Vagina (tissue), 2 donors: ENCODE measurements at regions not wholly inside any gene's neighbourhood (a gene's known extent, or its start where the extent isn't known, plus 50 kb on each side); places are given as distances from the start of the nearest gene placed in this dataset.

Source experiments
- DNase-seq, 2 donors: peaks; one replicate each; pipeline ENCODE4 v3.0.0-alpha.2; 2017; ENCODE audit errors: extremely low spot score in 2 of 2
- H3K27ac ChIP-seq: fragments of 200-600 bp; sonication (generic); one replicate; pipeline ENCODE4 v1.5.1; 2019
- H3K27me3 ChIP-seq: fragments of 200-600 bp; sonication (generic); one replicate; pipeline ENCODE4 v1.5.1; 2019
- H3K36me3 ChIP-seq, 2 donors: fragments of 200-600 bp; sonication (generic); one replicate each; pipeline ENCODE4 v1.5.1; 2017 to 2019
- H3K4me1 ChIP-seq: fragments of 200-600 bp; sonication (generic); one replicate; pipeline ENCODE4 v1.5.1; 2019
- H3K4me3 ChIP-seq, 2 donors: fragments of 200-600 bp; sonication (generic); 1 replicate in 1 of 2; 2 replicates in 1 of 2; pipeline ENCODE4 v1.5.1; 2016 to 2019
- H3K9me3 ChIP-seq: fragments of 200-600 bp; sonication (generic); one replicate; pipeline ENCODE4 v1.5.1; 2019
- CTCF ChIP-seq, 3 experiments: fragments of 450-650 bp in 2 of 3; fragments of 200-600 bp in 1 of 3; sonication (generic) in 1 of 3; IDR thresholded peaks; one replicate each; pipeline ENCODE4 v1.5.1; 2017 to 2019; ENCODE audit warnings: antibody characterized with exemption in 3 of 3, mild to moderate bottlenecking in 2 of 3, moderate library complexity in 2 of 3
- POLR2A ChIP-seq, 2 donors: fragments of 450-650 bp; IDR thresholded peaks; one replicate each; pipeline ENCODE4 v1.6.1; 2017; ENCODE audit warnings: antibody characterized with exemption in 2 of 2, mild to moderate bottlenecking in 2 of 2, moderate library complexity in 2 of 2
- POLR2AphosphoS5 ChIP-seq, 2 donors: sonication (generic); formaldehyde crosslinking; IDR thresholded peaks; one replicate each; pipeline ENCODE4 v1.9.0; 2017; ENCODE audit warnings: antibody characterized with exemption in 2 of 2, mild to moderate bottlenecking in 2 of 2, low read depth in 1 of 2; ENCODE audit not compliant: insufficient read depth in 1 of 2
- intact Hi-C: fragments of 100-400 bp; cut with DNase I; formaldehyde crosslinking; loops from one replicate; pipeline ENCODE4 v1.15.1; 2023

- Histone ChIP-seq H3K4me3 (no peak overlapping the region), H3K27me3 (no peaks in the 10 kb centered on the region), H3K27ac (no peak overlapping the region), H3K4me1 (no peaks in the 10 kb centered on the region), H3K9me3 (no peaks in the 10 kb centered on the region), H3K36me3 (no peaks in the 10 kb centered on the region)
- DNase-seq: no peak
- intact Hi-C loops: no loop called here
- TF ChIP-seq POLR2A (IDR thresholded peaks at IDR 0.05) (no peak), POLR2AphosphoS5 (IDR thresholded peaks at IDR 0.05; ENCODE audit: insufficient read depth in 1 of 2, low read depth in 1 of 2) (no peak), CTCF (IDR thresholded peaks at IDR 0.05) (no peak)
These were observed 762.6 kb downstream of the BRINP1 start for GRCh38 chr9:118606668-118607067.

GRCh38 chr9:118609355-118610044 is 759.7 kb downstream of the BRINP1 start:
- TF ChIP-seq CTCF (IDR thresholded peaks at IDR 0.05): no peak
- no peak for TF ChIP-seq POLR2AphosphoS5 (IDR thresholded peaks at IDR 0.05; ENCODE audit: insufficient read depth in 1 of 2, low read depth in 1 of 2)
- no peak for TF ChIP-seq POLR2A (IDR thresholded peaks at IDR 0.05)
- intact Hi-C loops: no loop called here

GRCh38 chr9:118612201-118612600 is 757.0 kb downstream of the BRINP1 start:
- Histone ChIP-seq H3K4me3 (no peak overlapping the region), H3K36me3 (no peaks in the 10 kb centered on the region), H3K9me3 (no peaks in the 10 kb centered on the region), H3K4me1 (no peaks in the 10 kb centered on the region), H3K27ac (no peak overlapping the region), H3K27me3 (no peaks in the 10 kb centered on the region)
- intact Hi-C loops: no loop called here
- DNase-seq: no peak
- no peak for TF ChIP-seq CTCF (IDR thresholded peaks at IDR 0.05)
- TF ChIP-seq POLR2AphosphoS5 (IDR thresholded peaks at IDR 0.05; ENCODE audit: insufficient read depth in 1 of 2, low read depth in 1 of 2): no peak
- no peak for TF ChIP-seq POLR2A (IDR thresholded peaks at IDR 0.05)

More at GRCh38 chr9:118609355-118610044, 759.7 kb downstream of the BRINP1 start:
- Histone ChIP-seq H3K9me3 (no peaks in the 10 kb centered on the region), H3K4me3 (no peak overlapping the region), H3K27ac (no peak overlapping the region), H3K36me3 (no peaks in the 10 kb centered on the region), H3K27me3 (no peaks in the 10 kb centered on the region), H3K4me1 (no peaks in the 10 kb centered on the region)
- no peak for DNase-seq

- Histone ChIP-seq H3K27me3 (no peaks in the 10 kb centered on the region), H3K4me1 (no peaks in the 10 kb centered on the region), H3K36me3 (no peaks in the 10 kb centered on the region), H3K9me3 (no peaks in the 10 kb centered on the region), H3K4me3 (no peak overlapping the region), H3K27ac (no peak overlapping the region)
- DNase-seq: no peak
- TF ChIP-seq POLR2AphosphoS5 (IDR thresholded peaks at IDR 0.05; ENCODE audit: insufficient read depth in 1 of 2, low read depth in 1 of 2) (no peak), CTCF (IDR thresholded peaks at IDR 0.05) (no peak), POLR2A (IDR thresholded peaks at IDR 0.05) (no peak)
- intact Hi-C loops: no loop called here
These were observed 755.2 kb downstream of the BRINP1 start for GRCh38 chr9:118613996-118614395.

- H3K4me1 ChIP-seq: no peaks in the 10 kb centered on the region
- TF ChIP-seq CTCF (IDR thresholded peaks at IDR 0.05) (no peak), POLR2AphosphoS5 (IDR thresholded peaks at IDR 0.05; ENCODE audit: insufficient read depth in 1 of 2, low read depth in 1 of 2) (no peak), POLR2A (IDR thresholded peaks at IDR 0.05) (no peak)
- intact Hi-C loops: no loop called here
- H3K27me3 ChIP-seq: no peaks in the 10 kb centered on the region
- no peak overlapping the region for H3K27ac ChIP-seq
- no peak overlapping the region for H3K4me3 ChIP-seq
- H3K9me3 ChIP-seq: no peaks in the 10 kb centered on the region
- no peak for DNase-seq
- no peaks in the 10 kb centered on the region for H3K36me3 ChIP-seq
These were observed 751.2 kb downstream of the BRINP1 start for GRCh38 chr9:118618084-118618483.
